GM18909 (cell line): ENCODE measurements at regions not wholly inside any gene's neighbourhood (a gene's known extent, or its start where the extent isn't known, plus 50 kb on each side); places are given as distances from the start of the nearest gene placed in this dataset.

Source experiments
- ATAC-seq: cut with Tn5 transposase; IDR thresholded peaks from one replicate; pipeline ENCODE4 v1.9.1; 2021; ENCODE audit warnings: mild to moderate bottlenecking; ENCODE audit not compliant: unreplicated experiment, poor library complexity

DNA sequence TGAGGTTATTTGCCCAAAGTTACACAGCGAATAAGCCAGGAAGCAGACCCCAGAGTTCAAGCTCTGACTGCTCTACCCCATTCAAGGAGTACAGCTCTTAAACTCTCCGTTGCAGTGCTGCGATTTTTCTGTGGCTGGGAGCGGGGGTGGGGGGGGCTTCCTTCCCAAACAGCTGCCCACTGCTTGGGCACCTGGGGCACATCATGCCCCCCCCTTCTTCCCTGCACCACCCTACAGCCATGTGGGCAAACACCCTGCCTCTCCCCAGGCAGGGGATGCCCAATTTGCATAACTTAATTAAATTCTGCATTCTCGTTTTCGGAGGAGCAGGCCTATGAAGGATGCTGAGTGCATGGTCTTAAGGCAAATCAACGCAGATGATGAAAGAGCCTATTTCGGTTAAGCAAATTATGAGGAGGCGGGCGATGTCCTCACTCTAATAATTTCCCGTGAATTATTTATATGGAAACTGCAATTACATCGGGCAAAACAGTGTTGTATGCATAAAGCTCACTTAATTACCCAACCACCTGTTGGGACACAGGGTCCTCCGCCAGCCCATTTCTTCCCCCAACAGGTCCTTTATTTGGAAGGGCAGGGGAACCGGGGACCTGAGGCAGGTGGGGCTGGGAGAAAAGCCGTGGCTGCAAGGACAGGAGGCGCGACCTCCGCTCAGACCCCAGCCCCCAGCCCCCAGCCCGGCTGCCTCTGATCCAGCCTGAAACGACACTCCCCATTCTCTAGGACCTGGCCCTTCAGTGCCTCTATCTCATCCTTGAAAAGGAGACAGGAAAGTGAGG lies 610.5 kb downstream of the BUD13 start:
- ATAC-seq: no peak

DNA sequence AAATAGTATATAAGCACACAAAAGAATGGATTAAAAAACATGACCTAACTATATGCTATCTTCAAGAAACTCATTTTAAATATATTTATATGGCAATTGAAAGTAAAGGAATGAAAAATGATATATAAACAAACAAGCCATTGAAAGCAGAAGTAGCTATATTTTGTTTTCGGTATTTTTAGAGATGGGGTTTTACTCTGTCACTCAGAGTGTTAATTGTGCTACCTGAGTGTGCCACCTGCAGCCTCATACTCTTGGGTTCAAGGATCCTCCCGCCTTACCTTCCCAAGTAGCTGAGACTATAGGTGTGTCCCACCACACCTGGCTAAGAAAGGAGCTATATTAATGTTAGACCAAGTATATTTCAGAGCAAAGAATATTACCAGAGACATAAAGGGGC lies 624.1 kb downstream of the BUD13 start:
- no peak for ATAC-seq

- ATAC-seq: no peak
These were observed 624.7 kb downstream of the BUD13 start for GRCh38 chr11:116148056-116148455.

- no peak for ATAC-seq
These were observed 627.5 kb downstream of the BUD13 start for GRCh38 chr11:116145187-116145865.

- ATAC-seq: no peak
These were observed 628.3 kb downstream of the BUD13 start for GRCh38 chr11:116144387-116144958.

DNA sequence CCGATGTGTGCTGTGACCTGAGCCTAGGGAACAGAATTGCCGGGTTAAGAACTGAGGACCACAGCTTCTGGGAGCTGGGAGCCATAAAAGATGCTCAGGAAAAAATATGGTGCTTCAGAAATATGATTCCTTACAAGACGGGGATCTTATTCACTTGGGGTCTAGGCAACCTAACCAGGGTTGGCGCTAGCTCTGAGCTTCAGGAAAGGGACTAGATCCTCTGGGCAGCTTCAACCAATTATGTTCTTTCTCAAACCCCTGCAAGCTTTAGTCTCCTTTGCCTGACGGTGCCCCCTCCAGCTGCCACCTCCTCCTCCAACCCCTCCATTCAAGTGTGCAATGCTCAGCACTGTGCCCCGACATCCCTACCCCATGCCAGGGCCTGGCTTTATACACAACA lies 634.1 kb upstream of the CADM1 start:
- no peak for ATAC-seq

- no peak for ATAC-seq
These were observed 633.5 kb upstream of the CADM1 start for GRCh38 chr11:116137753-116138152.

DNA sequence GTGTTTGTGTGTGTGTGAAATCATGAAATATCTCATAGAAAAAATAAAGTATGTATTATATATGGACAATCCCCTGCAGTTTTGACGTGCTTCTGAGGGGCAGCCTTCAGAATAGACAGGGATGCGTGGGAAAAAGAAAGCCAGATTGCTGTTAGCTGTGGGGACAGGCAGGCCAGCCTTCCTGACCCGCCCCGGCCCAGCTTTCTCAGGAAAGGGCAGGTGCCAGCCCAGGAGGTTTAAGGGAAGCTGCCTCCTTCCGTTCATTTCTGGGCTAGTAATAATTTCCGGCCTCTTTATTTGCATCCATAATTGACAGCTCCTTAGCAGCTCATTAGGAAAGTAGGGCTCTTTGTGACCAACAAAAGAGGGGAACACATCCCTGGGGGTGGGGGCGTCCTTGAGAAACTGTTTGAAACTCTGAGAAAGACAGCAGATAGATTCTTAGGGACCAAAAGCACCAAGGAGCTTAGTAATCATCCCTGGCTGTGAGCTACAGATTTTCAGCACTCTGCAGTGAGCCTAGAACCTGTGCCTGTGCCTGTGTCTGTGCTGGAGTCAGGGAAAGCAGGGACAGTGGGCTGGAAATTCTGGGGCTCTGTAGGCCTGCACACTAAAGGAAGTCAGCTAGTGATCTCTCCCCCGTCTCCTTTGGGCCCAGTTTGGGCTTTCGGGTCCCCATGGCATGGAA lies 632.9 kb upstream of the CADM1 start:
- no peak for ATAC-seq

DNA sequence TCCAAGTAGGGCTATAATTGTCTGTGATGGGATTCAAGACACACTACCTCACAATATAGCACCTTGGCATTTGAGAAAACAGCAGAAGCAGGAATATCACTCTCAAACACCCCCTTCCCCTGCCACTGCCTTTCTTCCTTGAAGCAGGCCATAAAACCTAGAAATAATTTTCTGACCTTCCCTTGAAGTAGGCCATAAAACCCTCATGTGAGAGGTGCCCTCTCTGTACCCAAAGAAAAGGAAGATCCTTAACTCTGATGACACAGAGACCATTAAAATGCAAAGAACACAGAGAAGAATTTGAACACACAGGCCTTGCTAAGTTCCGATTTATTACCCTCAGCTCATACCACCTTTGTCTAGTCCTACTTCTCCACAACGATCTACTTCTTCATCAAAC lies 631.7 kb upstream of the CADM1 start:
- no peak for ATAC-seq

DNA sequence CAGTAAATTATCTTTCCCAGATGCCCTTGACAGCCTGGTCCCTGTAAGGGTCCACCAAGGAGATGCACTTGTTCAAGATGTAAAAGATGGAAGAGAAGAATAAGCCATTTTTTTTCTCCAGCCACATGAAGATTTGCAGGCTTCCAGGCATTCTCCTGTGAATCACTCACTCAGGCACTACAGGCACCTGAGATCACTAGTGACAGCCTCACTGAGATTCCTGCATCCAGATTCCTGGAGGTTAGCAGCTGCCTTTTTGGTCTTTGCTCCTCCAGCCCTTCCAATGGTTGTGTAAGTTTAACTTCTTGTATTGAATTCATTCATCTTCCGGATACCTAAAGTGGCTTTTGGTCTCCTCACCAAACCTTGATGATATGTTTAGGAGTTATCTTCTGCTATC lies 630.2 kb upstream of the CADM1 start:
- no peak for ATAC-seq

DNA sequence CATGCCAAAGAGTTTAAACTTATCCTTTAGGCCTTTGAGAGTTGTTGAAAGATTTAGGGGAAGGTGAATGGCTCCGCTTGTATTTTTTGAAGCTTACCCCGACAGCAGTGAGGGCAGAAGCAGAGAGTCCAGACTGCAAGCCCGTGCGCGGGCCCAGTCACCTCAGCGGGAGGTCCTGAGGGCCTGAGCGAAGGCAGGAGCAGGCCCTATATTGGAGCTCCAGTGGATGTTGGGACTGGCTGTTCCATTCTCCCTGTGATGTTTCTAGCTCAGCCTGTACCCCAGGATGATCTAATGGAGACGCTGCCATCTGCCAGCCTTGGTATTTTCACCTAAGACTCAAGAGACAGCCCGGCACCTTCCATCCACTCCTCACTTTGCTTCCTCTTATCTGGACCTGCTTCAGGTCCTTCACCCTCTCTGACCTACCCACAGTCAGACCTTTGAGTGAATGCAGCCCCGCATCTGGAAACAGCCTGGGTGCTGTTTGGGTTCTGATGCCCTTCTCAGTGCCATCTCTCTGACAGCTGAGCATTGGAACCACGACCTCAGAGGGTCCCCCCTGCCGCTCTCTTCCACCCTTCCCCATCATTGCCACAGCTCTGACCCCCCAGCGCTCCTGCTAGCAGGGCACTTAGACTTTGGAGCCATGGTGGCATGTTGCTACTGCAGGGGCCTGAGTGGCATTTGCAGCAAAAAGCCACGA lies 628.2 kb upstream of the CADM1 start:
- ATAC-seq: no peak

DNA sequence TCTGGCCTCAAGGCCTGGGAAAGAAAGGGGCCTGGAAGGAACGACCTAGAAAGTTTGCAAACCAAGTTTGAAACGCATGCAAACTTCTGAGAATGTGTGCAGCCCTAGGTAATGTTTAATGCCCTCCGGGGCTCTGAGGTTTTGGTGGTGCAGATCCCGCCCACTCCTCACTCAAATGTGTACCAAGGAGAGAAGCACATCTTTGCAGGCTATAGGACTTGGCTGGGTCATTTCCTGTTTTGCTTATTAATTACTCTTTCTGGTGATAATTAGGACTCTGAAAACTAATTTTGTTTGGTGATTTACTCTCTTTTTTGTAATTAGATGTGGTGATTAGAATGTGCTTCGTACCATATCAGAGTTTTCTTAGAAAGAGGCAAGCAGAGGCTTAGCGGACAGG lies 625.9 kb upstream of the CADM1 start:
- no peak for ATAC-seq

DNA sequence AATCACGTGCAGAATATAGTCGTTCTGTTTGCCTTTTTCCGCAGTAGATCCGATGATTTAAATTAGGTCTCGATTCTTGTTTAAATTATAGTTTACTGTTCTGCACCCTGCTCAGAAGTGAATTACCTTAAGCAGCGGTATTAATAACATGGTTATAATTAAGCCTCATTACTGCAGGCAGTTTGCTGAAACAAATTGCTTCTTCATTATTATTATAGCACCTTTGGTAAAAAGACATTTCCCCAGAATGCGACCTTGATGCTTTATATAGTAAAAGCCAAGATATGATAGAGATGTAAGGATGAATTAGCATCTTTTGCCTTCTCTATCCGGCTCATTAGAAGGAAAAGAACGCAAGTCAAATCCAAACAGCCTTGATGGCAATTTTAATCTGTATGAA lies 625.2 kb upstream of the CADM1 start:
- ATAC-seq: no peak

DNA sequence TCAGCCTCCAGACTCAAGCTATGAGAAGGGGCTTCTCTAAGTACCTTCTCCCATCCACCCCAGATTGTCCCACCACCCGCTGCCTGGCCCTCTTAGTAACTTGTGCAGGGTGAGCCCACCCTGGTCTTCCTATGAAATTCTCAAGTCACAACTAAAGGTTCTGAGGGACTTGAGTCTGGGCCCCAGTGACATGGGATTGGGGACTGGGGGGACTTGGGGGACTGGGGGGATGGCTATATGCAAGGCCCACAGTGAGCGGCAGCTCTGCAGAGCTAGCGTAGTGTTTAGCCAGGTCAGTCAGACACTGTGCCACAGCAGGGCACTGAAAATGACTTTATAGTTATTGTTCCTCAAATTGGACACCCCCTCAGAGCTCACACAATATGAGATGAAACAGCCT lies 622.3 kb upstream of the CADM1 start:
- ATAC-seq: no peak

GRCh38 chr11:116124922-116125714 lies 620.9 kb upstream of the CADM1 start:
- no peak for ATAC-seq

DNA sequence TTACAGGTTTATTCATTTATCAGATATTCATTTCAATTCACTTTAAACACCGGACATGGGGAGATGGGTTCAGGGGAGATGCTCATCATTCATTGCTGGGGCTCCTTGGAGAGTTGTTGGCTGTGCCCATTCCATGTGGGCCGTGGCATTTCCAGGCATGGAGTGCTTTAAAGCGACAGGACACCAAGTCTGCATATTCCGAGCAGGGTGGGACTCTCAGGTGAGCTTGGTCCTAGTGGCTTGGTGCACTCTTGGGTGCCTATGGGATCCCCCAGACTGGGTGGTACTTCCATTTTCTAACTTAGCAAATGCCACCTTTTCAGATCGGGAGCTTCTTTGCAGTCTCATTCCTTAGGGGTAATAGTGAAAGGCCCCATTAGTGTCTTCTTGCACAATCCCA lies 619.5 kb upstream of the CADM1 start:
- ATAC-seq: no peak

DNA sequence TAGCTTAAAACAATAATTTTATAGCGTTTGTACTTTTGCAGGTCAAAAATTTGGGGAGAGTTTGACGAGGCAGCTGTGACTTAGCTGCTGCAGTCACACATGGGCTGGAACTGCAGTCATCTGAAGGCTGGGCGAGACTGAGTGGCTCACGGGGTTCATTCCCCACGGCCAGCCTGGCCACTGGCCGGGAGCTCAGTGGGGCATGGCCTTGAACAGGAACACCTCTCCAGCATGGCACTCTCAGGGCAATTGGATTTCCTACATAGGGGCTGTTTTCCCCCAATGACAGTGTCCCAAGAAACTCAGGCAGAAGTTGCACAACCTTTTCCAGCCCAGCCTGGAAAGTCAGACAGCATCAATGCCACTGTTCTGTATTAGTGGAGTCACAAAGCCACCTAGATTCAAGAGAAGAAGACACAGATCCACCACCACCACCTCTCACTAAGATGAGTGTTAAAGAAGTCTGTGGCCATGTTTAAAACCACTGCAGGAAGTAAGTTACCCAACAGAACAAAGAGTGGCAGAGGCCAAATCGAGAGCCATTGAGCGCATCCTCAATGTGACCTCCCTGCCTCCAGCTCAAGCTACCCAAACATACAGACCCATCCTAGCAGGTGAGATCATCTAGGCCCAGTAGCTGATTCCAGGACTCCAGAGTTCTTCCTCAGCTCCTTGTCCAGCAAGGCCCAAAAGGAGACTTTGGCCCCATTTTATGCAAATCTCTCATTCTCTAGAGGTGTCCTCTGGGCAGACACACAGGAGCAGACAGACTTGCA lies 618.7 kb upstream of the CADM1 start:
- ATAC-seq: no peak

DNA sequence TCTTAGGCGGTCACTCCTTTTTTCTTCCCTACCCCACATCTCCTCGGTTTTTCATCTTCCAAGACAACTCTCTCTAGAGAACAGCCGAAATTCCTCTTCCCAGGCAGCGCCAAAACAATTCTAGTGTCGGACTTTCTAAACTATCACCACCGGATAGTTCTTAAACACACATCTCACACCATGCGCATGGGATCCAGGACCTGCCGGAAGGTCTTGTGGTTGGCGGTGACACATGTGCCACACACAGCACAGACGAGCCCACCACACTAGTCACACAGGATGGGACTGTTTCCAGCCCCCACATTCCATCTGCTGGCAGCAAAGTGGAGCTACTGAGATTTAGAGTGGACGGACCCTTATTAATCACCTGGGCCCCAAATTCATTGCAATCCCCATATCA lies 614.9 kb upstream of the CADM1 start:
- ATAC-seq: no peak

GRCh38 chr11:116118138-116118470 lies 613.9 kb upstream of the CADM1 start:
- ATAC-seq: no peak
